H4 (cell line): ENCODE measurements at regions not wholly inside any gene's neighbourhood (a gene's known extent, or its start where the extent isn't known, plus 50 kb on each side); places are given as distances from the start of the nearest gene placed in this dataset.

Source experiments
- DNase-seq: peaks from one replicate; pipeline ENCODE4 v3.0.0-alpha.2; 2015; ENCODE audit warnings: low spot score

- no peak for DNase-seq
Observed at GRCh38 chr10:28811639-28812349, 134.5 kb downstream of the BAMBI start.

- DNase-seq: no peak
Observed at GRCh38 chr10:28812384-28813372, 135.4 kb downstream of the BAMBI start.

DNA sequence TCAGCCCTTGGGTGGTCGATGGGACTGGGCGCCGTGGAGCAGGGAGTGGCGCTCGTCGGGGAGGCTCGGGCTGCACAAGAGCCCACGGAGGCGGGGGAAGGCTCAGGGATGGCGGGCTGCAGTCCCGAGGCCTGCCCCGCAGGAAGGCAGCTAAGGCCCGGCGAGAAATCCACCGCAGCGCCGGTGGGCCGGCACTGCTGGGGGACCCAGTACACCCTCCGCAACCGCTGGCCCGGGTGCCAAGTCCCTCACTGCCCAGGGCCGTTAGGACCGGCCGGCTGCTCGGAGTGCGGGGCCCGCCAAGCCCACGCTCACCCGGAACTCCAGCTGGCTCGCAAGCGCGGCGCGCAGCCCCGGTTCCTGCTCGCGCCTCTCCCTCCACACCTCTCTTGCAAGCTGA, 138.4 kb downstream of the BAMBI start:
- DNase-seq: no peak

- no peak for DNase-seq
Observed at GRCh38 chr10:28822719-28823464, 145.6 kb downstream of the BAMBI start.

DNA sequence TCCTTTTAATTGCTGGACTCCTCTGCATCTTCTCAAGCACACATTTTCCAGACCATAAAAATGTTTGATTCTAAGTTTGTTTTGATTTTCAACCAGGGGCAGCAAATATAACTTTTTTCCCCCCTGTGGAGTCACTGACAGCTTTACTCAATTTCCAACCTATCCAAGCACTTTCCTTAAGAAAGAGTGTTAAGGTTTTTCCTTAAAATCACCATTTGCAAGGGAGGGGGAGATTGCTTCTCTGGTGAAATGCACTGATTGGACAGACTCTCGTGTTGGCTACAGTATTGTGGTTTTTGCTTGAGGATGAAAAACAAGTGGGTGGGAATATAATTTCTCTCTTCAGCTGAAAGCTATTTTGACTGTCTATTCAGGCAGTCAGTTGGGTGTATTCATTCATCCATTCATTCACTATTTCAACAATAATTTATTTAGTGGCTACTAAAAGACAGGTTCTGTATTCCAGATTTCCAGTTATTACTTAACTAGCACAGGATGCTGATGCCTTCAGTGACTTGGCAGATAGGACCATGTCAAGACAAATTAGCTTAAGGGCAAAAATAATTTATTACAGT, 146.3 kb downstream of the BAMBI start:
- DNase-seq: no peak

DNA sequence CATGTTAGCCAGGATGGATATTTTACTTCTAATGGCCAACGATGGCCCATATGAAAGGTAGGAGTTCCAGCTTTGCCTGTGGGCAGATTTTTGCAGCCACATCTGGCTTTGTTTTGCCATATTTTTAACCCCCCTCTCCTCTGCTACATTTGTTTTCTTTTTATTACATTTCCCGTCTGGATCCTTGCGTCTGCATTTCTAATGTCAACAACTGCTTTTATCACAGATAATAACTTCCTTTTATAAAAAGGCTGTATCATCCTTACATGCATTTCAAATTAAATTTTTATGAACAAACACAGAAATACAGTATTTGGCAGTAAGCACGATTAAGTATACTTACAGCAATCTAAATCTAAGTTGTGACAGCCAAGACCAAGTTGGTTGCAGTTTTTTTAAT, 156.0 kb downstream of the BAMBI start:
- no peak for DNase-seq

GRCh38 chr10:28836435-28836743, 159.1 kb downstream of the BAMBI start:
- no peak for DNase-seq

DNA sequence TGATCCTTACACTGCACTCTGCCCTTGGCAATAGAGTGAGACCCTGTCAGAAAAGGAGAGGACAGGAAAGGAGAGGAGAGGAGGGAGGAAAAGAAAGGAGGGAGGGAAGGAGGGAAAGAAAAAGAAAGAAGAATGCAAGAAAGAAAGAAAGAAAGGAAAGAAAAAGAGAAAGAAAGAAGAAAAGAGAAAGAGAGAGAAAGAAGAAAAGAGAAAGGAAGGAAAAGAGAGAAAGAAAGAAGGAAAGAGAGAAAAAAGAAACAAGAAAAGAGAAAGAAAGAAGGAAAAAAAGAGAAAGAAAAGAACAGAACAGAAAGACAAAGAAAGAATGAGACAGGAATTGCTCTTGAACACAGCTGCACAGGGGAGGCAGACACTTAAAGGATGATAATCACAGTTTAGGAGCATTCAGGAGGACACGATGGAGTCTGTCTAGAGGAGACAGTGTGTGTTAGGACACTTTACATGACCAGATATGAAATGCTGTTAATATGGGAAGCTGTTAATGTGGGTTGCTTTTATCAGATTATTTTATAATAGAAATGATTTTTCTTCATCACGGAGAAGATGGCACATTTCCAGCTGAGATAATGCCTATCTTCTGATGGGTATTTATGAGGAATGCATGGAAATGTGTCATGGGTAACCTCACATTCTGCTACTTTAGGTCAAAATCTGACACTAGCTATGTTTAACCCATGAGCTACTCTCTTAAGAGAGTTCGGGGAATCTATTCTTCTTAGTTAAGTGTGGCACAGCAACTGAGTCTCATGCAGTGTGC, 160.5 kb downstream of the BAMBI start:
- DNase-seq: no peak

GRCh38 chr10:28838908-28839307, 161.6 kb downstream of the BAMBI start:
- peak; percentile 22 for DNase-seq

DNA sequence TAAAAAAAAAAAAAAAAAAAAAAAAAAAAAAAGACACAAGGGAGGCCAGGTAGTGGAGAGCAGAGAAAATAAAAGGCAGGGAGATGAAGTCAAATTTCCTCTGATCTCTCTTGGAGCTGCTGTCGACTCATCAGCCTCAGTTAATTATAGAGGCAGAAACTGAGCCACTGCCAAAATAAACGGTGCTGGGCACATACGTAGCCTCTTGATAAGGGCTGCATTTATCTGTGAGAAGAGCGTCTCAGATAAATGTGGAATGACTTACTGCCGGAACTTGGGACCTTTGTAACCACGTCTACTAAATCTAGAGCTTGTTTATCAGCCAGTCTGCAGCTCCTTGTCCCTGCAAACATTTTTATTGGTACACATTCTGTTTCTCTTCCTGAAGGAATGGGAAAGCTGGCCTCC, 162.3 kb downstream of the BAMBI start:
- DNase-seq: no peak

GRCh38 chr10:28840202-28840601, 162.9 kb downstream of the BAMBI start:
- DNase-seq: no peak

- peak; percentile 75 for DNase-seq
Observed at GRCh38 chr10:28840971-28841370, 163.7 kb downstream of the BAMBI start.

DNA sequence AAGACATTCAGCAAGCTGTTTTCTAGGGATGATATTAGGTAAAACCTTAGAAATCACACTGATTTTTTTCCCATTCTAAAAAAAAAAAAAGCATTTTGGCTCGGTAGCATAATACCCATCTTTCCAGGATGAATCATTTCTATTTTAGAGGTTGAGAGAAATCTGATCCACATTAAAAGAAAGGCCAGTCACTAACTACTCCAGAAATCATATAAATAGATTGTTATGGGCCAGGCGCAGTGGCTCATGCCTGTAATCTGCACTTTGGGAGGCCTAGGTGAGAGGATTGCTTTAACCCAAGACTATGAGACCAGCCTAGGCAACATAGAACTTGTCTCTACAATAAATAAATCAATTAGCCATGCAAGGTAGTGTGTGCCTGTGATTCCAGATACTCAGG, 164.3 kb downstream of the BAMBI start:
- DNase-seq: peak; percentile 51

- peak; percentile 19 for DNase-seq
Observed at GRCh38 chr10:28842321-28842720, 165.0 kb downstream of the BAMBI start.

GRCh38 chr10:28845009-28845682, 167.8 kb downstream of the BAMBI start:
- DNase-seq: no peak

- DNase-seq: no peak
Observed at GRCh38 chr10:28849309-28849708, 172.0 kb downstream of the BAMBI start.

DNA sequence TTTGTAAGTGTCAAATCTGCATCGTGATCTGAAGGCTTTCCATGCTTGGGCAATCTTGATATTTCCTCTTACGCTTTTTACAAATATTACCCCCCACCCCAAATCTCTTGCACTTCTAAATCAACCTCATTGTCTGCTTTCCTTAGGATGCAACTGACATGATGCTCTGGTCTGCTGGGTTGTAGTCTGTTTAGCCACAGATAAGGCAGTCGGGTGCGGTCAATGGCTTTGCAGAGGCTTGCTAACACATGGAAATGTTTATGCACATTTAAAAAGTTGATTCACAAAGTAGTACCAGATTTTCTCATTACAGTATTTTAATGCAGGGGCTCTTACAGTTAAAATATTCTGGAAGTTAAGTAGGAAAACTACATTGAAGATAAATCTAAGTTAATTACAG, 172.5 kb downstream of the BAMBI start:
- DNase-seq: no peak

DNA sequence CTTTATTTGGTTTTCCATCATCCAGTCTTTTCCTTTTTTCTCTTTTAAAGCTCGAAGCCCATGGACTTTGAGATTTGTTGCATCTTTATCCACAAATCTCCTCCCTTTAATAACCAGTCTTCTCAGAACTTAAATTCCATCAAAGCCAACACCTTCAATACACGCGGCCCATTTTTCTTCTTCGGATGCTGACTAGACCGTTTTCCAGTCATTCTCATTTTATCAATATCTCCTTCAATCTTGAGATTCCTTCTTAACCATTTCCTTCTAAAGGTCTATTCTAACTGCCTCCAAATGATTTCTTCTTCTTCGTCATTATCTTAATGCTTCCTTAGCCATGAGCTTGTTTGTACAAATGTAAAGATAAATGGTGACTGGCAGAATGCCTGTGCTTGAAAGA, 173.5 kb downstream of the BAMBI start:
- DNase-seq: no peak

DNA sequence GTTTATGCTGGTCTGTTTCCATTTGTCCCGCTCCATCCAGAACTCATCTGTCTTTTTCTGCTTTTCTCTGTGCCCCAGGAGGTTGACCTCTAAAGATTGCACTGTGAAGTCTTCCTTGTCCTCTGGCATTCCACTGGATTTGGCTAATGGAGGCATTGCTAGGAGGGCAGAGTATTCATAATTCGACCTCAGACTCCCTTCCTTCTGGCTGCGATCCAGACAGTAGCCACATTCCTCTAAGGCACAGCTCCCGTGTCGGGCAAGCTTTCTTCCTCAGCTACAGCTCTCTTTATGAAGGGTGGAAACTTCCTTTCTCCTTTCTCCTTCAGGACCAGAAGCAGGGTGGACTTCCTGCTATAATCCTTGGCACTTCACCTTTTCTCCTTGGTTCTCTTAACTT, 175.9 kb downstream of the BAMBI start:
- peak; percentile 13 for DNase-seq

DNA sequence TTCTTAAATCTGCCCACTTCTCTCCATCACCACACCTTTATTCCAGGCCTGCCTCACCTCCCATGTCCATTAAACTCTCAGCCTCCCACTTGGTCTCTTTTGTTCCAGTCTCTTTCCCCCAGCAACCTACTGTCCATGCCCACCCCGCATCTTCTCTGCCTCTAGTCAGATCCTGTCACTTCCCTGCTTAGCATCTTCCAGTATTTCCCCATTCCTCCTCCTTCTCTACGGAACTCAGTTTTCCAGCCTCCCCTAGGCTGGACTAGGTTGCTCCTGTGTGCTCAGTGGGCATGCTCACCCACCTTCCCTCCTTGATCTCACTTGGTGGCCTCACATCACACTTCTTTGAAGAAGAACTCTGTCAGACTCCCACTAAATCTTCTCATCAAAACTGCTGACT, 179.8 kb downstream of the BAMBI start:
- DNase-seq: no peak

DNA sequence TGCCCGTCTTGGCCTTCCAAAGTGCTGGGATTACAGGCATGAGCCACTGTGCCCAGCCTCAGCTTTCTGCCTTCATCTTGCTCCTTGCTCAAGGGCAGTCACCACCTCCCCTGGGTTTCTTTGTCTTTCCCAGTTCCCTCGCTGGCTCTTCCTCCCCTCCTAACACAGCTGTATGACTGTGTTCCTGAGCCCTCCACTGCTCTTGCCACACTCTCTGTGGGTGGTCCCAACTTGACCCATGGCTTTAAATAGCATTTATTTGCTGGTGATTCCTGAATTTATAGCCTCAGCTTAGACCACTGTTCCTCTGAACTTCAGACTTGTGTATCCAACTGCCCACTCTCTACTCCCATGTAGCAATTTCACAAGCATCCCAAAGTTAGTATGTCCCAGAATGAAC, 181.3 kb downstream of the BAMBI start:
- DNase-seq: no peak
